ENCODE measurements at regions not wholly inside any gene's neighbourhood (a gene's known extent, or its start where the extent isn't known, plus 50 kb on each side); places are given as distances from the start of the nearest gene placed in this dataset.

DNA sequence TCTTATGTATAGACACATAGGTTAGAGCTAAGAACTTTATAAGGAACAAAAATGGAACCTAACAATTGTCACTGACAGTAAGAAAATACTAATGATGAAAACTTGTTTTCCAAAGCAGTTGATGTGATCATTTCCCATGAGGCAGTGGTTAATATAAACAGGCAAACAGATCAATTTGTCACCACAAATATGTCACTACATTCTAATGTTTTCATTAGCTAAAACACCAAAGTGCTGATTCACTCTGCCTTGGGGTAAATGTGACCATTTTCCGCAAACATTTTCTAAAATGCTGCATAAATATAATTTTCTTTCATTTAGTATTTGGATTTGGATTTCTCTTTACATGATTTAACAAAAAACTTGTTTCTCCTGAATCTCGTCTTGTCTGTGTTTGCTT, 408.9 kb upstream of the CTSO start:
- TF ChIP-seq, protein P1, sequence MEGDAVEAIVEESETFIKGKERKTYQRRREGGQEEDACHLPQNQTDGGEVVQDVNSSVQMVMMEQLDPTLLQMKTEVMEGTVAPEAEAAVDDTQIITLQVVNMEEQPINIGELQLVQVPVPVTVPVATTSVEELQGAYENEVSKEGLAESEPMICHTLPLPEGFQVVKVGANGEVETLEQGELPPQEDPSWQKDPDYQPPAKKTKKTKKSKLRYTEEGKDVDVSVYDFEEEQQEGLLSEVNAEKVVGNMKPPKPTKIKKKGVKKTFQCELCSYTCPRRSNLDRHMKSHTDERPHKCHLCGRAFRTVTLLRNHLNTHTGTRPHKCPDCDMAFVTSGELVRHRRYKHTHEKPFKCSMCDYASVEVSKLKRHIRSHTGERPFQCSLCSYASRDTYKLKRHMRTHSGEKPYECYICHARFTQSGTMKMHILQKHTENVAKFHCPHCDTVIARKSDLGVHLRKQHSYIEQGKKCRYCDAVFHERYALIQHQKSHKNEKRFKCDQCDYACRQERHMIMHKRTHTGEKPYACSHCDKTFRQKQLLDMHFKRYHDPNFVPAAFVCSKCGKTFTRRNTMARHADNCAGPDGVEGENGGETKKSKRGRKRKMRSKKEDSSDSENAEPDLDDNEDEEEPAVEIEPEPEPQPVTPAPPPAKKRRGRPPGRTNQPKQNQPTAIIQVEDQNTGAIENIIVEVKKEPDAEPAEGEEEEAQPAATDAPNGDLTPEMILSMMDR (IDR thresholded peaks at IDR 0.05 in 8 of 11, conservative IDR thresholded peaks at IDR 0.05 in 3 of 11): no peak
- no peak for TF ChIP-seq POLR2AphosphoS5 (IDR thresholded peaks at IDR 0.05)
- no peak for TF ChIP-seq POLR2A (IDR thresholded peaks at IDR 0.05)

Measured in spleen (tissue), 7 donors.